CD4-positive, alpha-beta T cell treated with Interleukin-12 subunit alpha and Interleukin-12 subunit beta, for 1 hour (primary cell): ENCODE measurements at regions not wholly inside any gene's neighbourhood (a gene's known extent, or its start where the extent isn't known, plus 50 kb on each side); places are given as distances from the start of the nearest gene placed in this dataset.

ENCODE experiments used
- DNase-seq: peaks from one replicate; pipeline ENCODE4 v3.0.0-alpha.2; 2020

DNA sequence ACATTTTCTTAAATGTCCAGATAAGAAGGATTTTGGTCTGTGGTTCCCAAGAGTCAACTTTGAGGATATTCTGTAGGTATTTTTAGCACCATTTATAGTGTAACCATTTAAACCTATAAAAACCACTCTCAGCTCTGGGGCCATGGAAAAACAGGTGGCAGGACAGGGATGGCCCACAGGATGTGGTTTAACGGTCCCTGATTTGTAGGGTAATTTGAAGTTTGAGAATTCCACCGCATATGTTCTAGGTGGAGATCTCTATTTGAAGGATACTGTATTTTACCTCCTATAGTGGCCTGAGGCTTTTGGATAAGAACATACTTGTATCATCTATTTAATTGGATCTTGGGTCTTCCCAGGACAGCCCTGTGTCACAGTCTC lies 62.4 kb upstream of the IGLL5 start:
- DNase-seq, result no peak

DNA sequence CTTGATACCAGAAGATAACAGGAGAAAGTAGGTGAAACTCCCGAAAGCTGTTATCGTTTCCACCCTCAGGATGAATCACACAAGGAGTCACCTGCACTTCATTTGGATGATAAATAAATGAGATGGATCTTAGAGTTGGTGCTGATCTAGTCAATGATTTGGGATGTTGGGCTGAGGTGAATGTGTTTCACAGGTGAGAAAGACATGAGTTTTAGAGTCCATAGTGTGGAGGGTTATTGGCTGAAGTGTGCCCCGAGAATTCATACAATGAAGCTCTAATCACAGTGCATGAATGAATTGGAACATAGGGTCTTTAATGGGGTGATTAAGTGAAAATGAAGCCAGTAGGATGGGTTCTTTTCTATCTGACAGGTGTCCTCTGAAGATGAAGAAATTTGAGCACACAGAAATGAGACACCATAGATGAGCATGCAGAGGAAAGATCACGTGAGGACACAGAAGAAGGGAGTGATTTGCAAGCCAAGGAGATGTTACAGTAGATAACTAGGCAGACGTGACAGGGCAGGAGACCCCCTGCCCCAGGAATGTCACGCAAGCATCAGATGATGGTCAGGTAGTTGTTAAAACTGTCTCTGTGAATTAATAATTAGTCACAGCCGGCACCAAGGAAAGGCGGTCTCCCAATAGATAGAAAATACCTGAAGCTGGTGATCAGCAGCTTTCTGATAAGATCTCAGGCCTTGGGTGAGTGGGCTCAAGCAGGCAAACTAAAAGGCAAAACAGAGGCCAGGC lies 60.3 kb upstream of the IGLL5 start:
- DNase-seq, result no peak

DNA sequence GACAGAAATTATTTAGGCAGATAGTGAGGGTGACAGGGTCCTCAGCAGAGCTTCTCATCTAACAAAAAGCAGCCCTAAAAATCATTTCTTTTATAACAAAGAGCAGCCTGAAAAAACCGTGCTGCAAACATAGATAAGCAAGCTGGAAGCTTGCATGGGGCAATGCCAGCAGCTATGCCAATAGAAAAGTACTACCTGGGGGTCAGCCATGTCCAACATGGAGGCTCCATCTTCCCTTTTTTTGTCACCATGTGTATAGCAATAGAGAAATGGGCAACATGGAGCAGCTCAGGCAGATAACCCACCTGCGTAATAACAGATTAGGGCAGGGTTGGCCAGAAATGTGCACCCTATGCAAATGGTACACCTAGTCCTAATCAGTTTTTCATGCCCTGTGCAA lies 57.4 kb upstream of the IGLL5 start:
- DNase-seq, result no peak

DNA sequence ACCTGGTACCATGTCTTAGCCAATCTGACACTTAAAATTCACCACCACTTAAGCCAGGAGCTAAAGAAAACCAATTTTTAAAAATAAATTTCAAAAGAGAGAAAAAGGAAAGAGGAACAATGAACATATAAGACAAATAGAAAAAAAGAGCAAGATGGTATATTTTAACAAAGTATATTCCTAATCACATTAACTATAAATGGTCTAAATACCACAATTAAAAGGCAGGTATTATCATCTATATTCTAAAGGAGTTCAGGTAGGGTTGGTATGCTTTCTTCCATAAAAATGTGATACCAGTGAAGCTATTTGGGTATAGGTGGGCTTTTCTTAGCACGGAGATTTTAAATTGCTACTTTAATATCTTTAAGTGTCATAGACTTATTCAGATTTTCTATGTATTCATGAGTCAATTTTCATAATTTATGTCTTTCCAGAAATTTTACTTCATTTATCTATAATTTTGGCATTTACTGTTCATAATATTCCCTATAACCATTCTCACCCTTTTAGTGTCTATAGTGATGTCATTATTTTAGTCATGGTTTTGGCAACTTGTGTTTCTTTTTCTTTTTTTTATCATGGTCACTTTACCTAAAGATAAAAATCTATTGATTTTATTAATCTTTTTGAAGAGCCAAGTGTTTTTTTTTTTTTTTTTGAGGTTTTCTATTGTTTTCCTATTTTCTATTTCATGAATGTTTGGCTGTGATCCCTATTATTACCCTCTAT lies 56.5 kb upstream of the IGLL5 start:
- DNase-seq, result no peak

DNA sequence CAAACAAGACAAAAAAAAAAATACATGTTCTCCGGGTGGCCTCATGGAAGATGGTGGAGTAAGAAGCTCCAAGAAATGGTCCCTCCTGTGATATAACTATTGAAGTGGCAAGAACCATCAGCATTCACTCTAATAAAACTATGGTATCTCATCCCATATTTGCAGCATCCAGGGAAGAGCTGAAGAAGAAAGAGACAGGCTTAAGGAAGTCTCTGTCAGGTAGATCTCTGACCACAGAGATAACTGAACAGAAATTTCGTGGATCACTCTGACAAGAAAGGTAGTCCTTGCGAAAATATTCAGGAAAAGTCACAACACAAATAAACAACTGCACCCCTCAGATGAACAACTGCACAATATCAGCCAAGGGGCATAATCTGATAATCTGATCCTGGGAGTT lies 54.6 kb upstream of the IGLL5 start:
- DNase-seq, result no peak

DNA sequence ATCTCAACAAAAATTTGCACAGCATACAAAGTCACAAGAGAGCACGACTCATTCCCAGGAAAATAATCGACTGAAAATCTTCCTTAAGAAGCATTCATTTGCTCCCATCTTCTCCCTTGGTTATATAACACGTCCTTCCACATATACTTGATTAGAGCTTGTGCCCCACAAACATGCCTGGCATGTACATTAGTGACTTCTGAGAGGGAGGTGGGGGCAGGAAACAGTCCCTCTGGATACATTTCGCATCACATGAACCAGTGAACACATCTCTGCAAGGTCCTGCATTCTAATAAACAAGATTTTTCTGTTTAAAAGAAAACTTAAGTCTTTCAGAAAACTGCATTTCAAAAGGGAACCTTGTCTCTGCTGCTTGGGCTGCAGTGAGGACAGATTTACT lies 54.1 kb upstream of the IGLL5 start:
- no peak for DNase-seq

DNA sequence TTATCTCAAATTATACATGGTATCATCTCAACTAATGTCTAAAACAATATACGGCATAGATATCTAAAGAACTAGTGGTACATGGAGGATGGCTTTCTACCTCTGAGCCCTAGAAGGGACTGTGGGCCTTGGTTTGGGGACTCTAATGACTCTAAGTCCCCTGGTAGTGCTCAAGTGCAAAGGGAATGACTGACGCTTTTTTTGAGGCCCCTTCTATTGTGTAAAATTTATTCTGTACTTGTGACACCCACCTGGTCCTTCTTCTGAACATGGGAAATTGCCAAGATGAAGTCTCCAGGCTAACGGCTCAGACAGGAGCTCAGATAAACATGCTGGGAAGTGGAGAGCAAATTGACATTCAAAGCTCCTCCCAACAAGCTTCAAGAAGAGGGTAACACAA lies 53.4 kb upstream of the IGLL5 start:
- DNase-seq, result no peak

DNA sequence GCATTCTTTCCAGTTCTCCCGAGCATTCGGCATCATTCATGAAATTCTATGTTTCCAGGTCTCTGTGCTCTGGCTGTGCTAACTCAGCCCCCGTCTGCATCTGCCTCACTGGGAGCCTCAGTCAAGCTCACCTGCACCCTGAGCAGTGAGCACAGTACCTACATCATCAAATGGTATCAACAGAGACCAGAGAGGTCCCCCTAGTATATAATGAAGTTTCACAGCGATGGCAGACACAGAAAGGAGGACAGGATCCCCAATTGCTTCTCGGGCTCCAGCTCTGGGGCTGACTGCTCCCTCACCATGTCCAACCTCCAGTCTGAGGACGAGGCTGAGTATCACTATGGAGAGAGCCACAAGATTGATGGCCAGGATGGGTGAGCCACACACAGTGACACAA lies 52.8 kb upstream of the IGLL5 start:
- DNase-seq, result no peak

DNA sequence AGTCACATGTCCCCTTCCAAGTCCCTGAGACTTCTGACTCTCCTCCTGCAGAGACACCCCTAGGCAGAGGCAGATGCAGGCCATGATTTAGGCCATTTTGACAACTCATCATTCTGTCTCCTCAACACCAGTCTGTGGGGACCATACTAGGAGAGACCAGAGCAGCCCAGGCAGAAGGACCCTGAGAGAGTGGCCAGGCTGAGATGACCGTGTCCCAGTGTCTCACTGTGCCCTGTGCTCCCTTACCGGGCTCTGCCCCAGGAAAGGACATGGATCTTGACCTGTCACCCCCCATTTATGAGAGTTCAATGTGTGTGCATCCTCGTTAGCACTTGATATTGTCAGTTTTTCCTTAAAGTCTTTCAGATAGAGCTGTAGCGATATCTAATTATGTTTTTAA lies 52.4 kb upstream of the IGLL5 start:
- DNase-seq, result no peak

DNA sequence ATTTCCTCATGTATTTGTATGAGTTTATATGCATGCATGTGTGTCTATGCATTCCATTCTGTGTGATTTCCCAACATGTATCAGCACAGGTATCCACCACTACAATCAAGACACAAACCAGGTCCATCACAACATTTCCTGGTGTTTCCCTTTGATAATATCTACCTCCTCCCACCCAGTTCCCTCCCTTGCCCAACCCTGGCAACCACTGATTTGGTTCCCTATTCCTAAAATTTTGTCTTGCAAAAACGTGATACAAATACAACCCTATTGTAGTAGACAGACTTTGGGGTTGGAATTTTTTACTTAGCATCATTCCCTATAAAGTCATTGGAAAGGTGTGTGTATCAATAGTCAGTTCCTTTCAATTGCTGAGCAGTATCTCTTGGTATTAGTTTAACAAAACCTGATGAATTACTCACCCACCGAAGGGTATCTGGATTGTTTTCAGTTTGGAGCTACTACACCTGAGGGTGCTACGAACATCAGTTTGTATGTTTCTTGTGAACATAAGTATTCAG lies 51.8 kb upstream of the IGLL5 start:
- no peak for DNase-seq

DNA sequence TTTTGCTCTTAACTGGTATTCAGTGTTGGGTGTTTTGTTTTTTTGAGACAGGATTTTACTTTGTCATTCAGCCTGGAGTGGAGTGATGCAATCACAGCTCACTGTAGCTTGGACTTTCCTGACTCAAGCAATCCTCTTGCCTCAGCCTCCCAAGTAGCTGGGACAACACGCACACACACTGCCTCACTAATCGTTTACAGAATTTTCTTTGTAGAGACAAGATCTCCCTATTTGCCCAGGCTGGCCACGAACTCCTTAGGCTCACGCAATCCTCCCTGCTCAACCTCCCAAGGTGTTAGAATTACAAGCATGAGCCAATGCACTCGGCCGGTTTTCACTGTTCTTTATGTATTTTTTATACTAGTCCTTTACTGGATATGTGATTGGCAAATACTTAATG lies 51.0 kb upstream of the IGLL5 start:
- no peak for DNase-seq
